Motor neuron (in vitro differentiated cells): ENCODE measurements at regions not wholly inside any gene's neighbourhood (a gene's known extent, or its start where the extent isn't known, plus 50 kb on each side); places are given as distances from the start of the nearest gene placed in this dataset.
A peak's percentile ranks its signal among the peaks of the same experiment; 100 is the strongest.

Experiments
- ATAC-seq, 8 experiments: fragments of 200-7000 bp; cut with Tn5 transposase; replicated peaks in 6 of 8; 2 replicates each; pipeline ENCODE4 v1.8.0; 2021; ENCODE audit warnings: mild to moderate bottlenecking in 8 of 8, moderate library complexity in 8 of 8
- H3K27ac ChIP-seq, 2 donors: fragments of 250-450 bp; sonication (Bioruptor Pico); 2 replicates each; pipeline ENCODE4 v1.9.0; 2021; ENCODE audit warnings: antibody characterized with exemption in 2 of 2, mild to moderate bottlenecking in 2 of 2, moderate library complexity in 1 of 2
- H3K4me1 ChIP-seq, 2 donors: fragments of 250-450 bp; sonication (Bioruptor Pico); replicated peaks in 1 of 2; 2 replicates each; pipeline ENCODE4 v1.6.1; 2021; ENCODE audit warnings: antibody characterized with exemption in 2 of 2, mild to moderate bottlenecking in 2 of 2, moderate library complexity in 1 of 2
- H3K4me3 ChIP-seq, 5 donors: fragments of 250-450 bp; sonication (Bioruptor Pico); 2 replicates each; pipeline ENCODE4 v1.9.0; 2021; ENCODE audit warnings: antibody characterized with exemption in 5 of 5, mild to moderate bottlenecking in 5 of 5, moderate library complexity in 4 of 5
- WGBS, 10 experiments: fragments of 450-650 bp; shearing (Covaris generic); methylation state at CpG; one replicate each; pipeline ENCODE4 v1.0.0; 2022; 5-methylcytosine and 5-hydroxymethylcytosine counted together
- in situ Hi-C, 9 experiments: fragments of 400-800 bp; cut with MboI; loops; one replicate each; pipeline ENCODE4 v1.15.0; 2021; ENCODE audit warnings: low sequenced_read_pairs in 9 of 9, low pct_unique_long_range_greater_than_20kb in 2 of 9; ENCODE audit not compliant: unreplicated experiment in 9 of 9

GRCh38 chr5:21665524-21665923, 1187.6 kb downstream of the CDH12 start:
- peak in 2 of 8 experiments; percentile 88 to 90 for ATAC-seq
- no peak overlapping the region for H3K27ac ChIP-seq
- 0 to 100% (median 25%) methylated on average over 1 to 2 of the region's 2 CpGs; no CpG with 5 or more reads in 5 of the 10 experiments for WGBS, 10 experiments
- no peak overlapping the region for H3K4me3 ChIP-seq
- peaks cover 0 to 3% of the 10 kb centered on the region in 2 donors for H3K4me1 ChIP-seq
- in situ Hi-C loops = no loop called here

GRCh38 chr5:21663082-21663481, 1190.1 kb downstream of the CDH12 start:
- ATAC-seq = no peak
- WGBS, 10 experiments = 25 to 100% methylated on average over 1 of the region's 2 CpGs; no CpG with 5 or more reads in 8 of the 10 experiments

GRCh38 chr5:21661184-21661583, 1192.0 kb downstream of the CDH12 start:
- H3K27ac ChIP-seq = no peak overlapping the region
- ATAC-seq = no peak
- 14 to 100% (median 85%) methylated on average over 2 of the region's 2 CpGs for WGBS, 10 experiments
- H3K4me1 ChIP-seq = no peaks in the 10 kb centered on the region
- in situ Hi-C loops = no loop called here
- H3K4me3 ChIP-seq = no peak overlapping the region

More at GRCh38 chr5:21663082-21663481, 1190.1 kb downstream of the CDH12 start:
- H3K4me1 ChIP-seq = no peaks in the 10 kb centered on the region
- no peak overlapping the region for H3K4me3 ChIP-seq
- H3K27ac ChIP-seq = no peak overlapping the region
- in situ Hi-C loops = no loop called here

GRCh38 chr5:21654556-21654955, 1198.6 kb downstream of the CDH12 start:
- H3K27ac ChIP-seq = no peak overlapping the region
- WGBS, 10 experiments = 0 to 100% (median 67%) methylated on average over 1 to 2 of the region's 2 CpGs; no CpG with 5 or more reads in 3 of the 10 experiments
- no peak for ATAC-seq
- no peak overlapping the region for H3K4me3 ChIP-seq
- in situ Hi-C loops = no loop called here
- no peaks in the 10 kb centered on the region for H3K4me1 ChIP-seq

- WGBS, 10 experiments = 0 to 83% (median 54%) methylated on average over 1 to 3 of the region's 3 CpGs
- peak in 1 of 8 experiments; percentile 20 for ATAC-seq
- H3K27ac ChIP-seq = no peak overlapping the region
- H3K4me1 ChIP-seq = no peaks in the 10 kb centered on the region
- no peak overlapping the region for H3K4me3 ChIP-seq
- in situ Hi-C loops = no loop called here
Measured at GRCh38 chr5:21649969-21650368, 1203.2 kb downstream of the CDH12 start.

- H3K4me1 ChIP-seq = no peaks in the 10 kb centered on the region
- no peak for ATAC-seq
- no peak overlapping the region for H3K27ac ChIP-seq
- in situ Hi-C loops = no loop called here
- no peak overlapping the region for H3K4me3 ChIP-seq
- 0 to 100% (median 90%) methylated on average over 1 to 2 of the region's 2 CpGs; no CpG with 5 or more reads in 1 of the 10 experiments for WGBS, 10 experiments
Measured at GRCh38 chr5:21646469-21646868, 1206.7 kb downstream of the CDH12 start.

DNA sequence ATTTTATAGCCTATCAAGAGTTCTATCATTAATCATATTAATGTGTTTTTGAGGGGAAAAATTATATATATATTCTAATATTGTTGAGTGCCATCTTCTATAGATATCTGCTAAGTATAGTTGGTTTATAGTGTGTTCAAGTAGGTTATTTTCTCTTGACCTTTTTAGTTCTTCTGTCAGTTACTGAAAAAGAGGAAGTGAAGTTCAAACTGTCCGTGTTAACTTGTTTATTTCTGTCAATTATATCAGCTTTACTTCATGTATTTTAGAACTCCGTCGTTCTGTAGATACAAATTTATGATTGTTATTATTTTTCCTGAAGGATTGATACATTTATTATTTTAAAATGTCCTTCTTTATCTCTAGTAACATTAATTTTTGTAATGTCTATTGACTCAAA, 1209.1 kb downstream of the CDH12 start:
- no peak for ATAC-seq
- 21 to 95% (median 81%) methylated on average over 1 to 3 of the region's 3 CpGs; no CpG with 5 or more reads in 1 of the 10 experiments for WGBS, 10 experiments
- Histone ChIP-seq H3K27ac (no peak overlapping the region), H3K4me1 (no peaks in the 10 kb centered on the region), H3K4me3 (no peak overlapping the region)
- in situ Hi-C loops = no loop called here

- H3K4me3 ChIP-seq = no peak overlapping the region
- H3K4me1 ChIP-seq = no peaks in the 10 kb centered on the region
- no peak overlapping the region for H3K27ac ChIP-seq
- 0 to 92% (median 71%) methylated on average over 1 of the region's 1 CpG; no CpG with 5 or more reads in 1 of the 10 experiments for WGBS, 10 experiments
- in situ Hi-C loops = no loop called here
- ATAC-seq = no peak
Measured at GRCh38 chr5:21642312-21642711, 1210.8 kb downstream of the CDH12 start.

DNA sequence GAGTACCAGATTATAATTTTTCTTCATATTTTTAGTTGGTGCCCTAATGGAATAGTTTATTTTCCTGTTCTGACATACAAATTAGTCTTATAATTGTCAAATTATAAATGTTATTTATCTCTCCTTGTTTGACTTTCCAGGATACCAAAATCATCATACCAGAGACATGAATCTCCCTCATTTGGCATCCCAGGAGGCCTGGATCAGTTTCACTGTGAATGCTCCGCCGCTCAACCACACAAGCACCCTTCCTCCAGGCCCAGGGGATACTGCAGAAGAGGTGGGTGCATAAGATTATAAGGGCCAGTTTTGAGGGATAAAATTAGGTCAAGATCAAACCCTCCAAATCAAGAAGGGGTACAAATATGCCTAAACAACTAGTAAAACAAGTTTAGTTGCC, 1229.3 kb downstream of the CDH12 start:
- Histone ChIP-seq H3K27ac (no peak overlapping the region), H3K4me3 (no peak overlapping the region), H3K4me1 (no peaks in the 10 kb centered on the region)
- WGBS, 10 experiments = 80 to 100% (median 100%) methylated on average over 2 of the region's 2 CpGs; no CpG with 5 or more reads in 5 of the 10 experiments
- in situ Hi-C loops = no loop called here
- no peak for ATAC-seq

- H3K27ac ChIP-seq = no peak overlapping the region
- in situ Hi-C loops = no loop called here
- WGBS, 10 experiments = 21 to 100% (median 90%) methylated on average over 1 to 9 of the region's 16 CpGs; no CpG with 5 or more reads in 1 of the 10 experiments
Measured at GRCh38 chr5:21615195-21615765, 1237.9 kb downstream of the CDH12 start.

DNA sequence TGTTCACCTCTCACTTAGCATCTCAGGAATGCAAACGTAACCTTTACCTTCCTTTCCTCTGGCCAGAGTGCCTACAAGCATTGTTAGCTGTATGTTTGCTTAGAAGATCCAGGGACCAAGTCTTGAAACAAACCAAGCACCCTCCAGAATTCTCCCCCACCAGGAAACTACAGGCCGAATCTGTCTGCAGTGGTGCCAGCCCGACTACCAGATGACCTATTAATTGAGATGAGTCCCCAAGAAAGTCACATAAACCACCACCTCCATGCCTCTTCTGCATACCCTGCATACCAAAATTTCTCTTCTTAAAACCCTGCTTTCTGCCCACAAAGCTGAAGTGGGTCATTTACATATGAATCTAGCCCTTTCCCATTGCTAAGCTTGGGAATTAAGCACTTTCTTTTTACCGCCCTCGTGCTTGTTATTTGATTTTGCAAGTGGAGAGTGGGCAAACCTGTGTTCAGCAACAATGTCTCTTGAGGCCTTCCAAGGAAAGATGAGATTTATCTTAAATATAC, 1239.1 kb downstream of the CDH12 start:
- Histone ChIP-seq H3K27ac (no peak overlapping the region), H3K4me3 (no peak overlapping the region), H3K4me1 (no peaks in the 10 kb centered on the region)
- 11 to 87% (median 66%) methylated on average over 2 to 5 of the region's 5 CpGs; no CpG with 5 or more reads in 3 of the 10 experiments for WGBS, 10 experiments
- no peak for ATAC-seq
- in situ Hi-C loops = no loop called here

More at GRCh38 chr5:21615195-21615765, 1237.9 kb downstream of the CDH12 start:
- Histone ChIP-seq H3K4me3 (no peak overlapping the region), H3K4me1 (no peaks in the 10 kb centered on the region)
- ATAC-seq = no peak

- no peak for ATAC-seq
- no peak overlapping the region for H3K27ac ChIP-seq
- no peaks in the 10 kb centered on the region for H3K4me1 ChIP-seq
- 0 to 100% (median 75%) methylated on average over 1 to 2 of the region's 2 CpGs; no CpG with 5 or more reads in 2 of the 10 experiments for WGBS, 10 experiments
- in situ Hi-C loops = no loop called here
- H3K4me3 ChIP-seq = no peak overlapping the region
Measured at GRCh38 chr5:21603796-21604195, 1249.3 kb downstream of the CDH12 start.

DNA sequence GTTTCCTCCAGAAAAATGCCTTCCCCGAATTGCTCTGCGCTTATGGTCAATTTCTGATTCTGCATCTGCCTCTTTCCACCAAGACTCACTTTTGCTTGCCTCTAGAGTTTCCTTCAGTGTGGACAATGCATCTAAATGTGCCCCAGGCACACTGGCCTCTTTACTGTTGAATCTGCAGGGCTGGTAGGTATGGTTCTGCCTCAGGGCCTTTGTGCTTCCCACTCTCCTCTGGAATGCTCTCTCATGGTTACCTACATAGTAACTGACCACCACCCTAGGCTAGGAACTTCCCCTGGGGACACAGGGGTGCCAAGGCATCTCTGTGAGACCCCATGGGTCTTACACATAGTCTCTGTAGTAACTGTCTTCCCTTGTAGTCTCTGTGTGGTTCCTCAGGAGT, 1258.6 kb downstream of the CDH12 start:
- WGBS, 10 experiments = 87 to 100% (median 100%) methylated on average over 1 to 2 of the region's 2 CpGs; no CpG with 5 or more reads in 4 of the 10 experiments
- ATAC-seq = no peak
- no peaks in the 10 kb centered on the region for H3K4me1 ChIP-seq
- no peak overlapping the region for H3K27ac ChIP-seq
- no peak overlapping the region for H3K4me3 ChIP-seq
- in situ Hi-C loops = no loop called here

DNA sequence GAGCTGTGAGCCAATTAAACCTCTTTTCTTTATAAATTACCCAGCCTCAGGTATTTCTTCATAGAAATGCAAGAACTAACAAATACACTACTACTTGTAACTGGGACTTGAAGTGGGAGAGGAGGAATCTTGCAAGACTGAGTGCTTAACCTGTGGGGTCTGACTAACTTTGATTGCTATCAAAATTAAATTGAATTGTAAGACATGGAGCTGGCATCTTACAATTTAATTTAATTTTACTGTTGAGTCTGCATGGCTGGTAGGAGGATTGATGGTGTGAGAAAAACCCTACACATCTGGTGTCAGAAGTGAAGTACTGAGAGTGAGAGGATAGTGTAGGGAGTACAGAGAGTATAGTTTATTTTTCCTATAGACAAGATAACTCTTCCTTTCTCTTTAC, 1259.9 kb downstream of the CDH12 start:
- no peak overlapping the region for H3K4me3 ChIP-seq
- in situ Hi-C loops = no loop called here
- H3K4me1 ChIP-seq = no peaks in the 10 kb centered on the region
- H3K27ac ChIP-seq = no peak overlapping the region
- ATAC-seq = no peak
